ENCODE measurements at regions not wholly inside any gene's neighbourhood (a gene's known extent, or its start where the extent isn't known, plus 50 kb on each side); places are given as distances from the start of the nearest gene placed in this dataset.

GRCh38 chr11:87634331-87634730 is 540.9 kb downstream of the RAB38 start:
- H2BK20ac ChIP-seq (ENCODE audit: low read depth, low read length, poor library complexity, severe bottlenecking) = no peak overlapping the region
- H3K9ac ChIP-seq (ENCODE audit: extremely low read depth, insufficient read length, low read length) = no peak overlapping the region
- no peak overlapping the region for H3K27ac ChIP-seq (ENCODE audit: insufficient read length, low read depth, low read length)
- H3T11ph ChIP-seq (ENCODE audit: low read length) = no peak overlapping the region
- H3K23ac ChIP-seq (ENCODE audit: insufficient read length, low read depth, low read length) = no peak overlapping the region
- TF ChIP-seq, protein P1, sequence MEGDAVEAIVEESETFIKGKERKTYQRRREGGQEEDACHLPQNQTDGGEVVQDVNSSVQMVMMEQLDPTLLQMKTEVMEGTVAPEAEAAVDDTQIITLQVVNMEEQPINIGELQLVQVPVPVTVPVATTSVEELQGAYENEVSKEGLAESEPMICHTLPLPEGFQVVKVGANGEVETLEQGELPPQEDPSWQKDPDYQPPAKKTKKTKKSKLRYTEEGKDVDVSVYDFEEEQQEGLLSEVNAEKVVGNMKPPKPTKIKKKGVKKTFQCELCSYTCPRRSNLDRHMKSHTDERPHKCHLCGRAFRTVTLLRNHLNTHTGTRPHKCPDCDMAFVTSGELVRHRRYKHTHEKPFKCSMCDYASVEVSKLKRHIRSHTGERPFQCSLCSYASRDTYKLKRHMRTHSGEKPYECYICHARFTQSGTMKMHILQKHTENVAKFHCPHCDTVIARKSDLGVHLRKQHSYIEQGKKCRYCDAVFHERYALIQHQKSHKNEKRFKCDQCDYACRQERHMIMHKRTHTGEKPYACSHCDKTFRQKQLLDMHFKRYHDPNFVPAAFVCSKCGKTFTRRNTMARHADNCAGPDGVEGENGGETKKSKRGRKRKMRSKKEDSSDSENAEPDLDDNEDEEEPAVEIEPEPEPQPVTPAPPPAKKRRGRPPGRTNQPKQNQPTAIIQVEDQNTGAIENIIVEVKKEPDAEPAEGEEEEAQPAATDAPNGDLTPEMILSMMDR (conservative IDR thresholded peaks at IDR 0.05) = no peak
- no peak overlapping the region for H4K8ac ChIP-seq (replicated peaks; ENCODE audit: insufficient read length, low read depth, low read length)
- no peaks in the 10 kb centered on the region for H3K36me3 Mint-ChIP-seq (ENCODE audit: insufficient read depth in 1 of 3, low read depth in 3 of 3)
- H3K4me1 ChIP-seq (ENCODE audit: insufficient read depth, low read length) = no peaks in the 10 kb centered on the region
- H3K4me1 Mint-ChIP-seq = no peaks in the 10 kb centered on the region
- no peaks in the 10 kb centered on the region for H3K79me2 ChIP-seq (ENCODE audit: insufficient read depth, low read length)
- H2BK15ac ChIP-seq (ENCODE audit: low read depth, low read length) = no peak overlapping the region
- no peak overlapping the region for H3K27ac Mint-ChIP-seq
- H3K4me2 ChIP-seq (ENCODE audit: insufficient read depth, insufficient read length, low read length) = no peak overlapping the region
- H2AFZ ChIP-seq (ENCODE audit: low read length) = no peak overlapping the region
- H3K14ac ChIP-seq (ENCODE audit: insufficient read depth, low read length) = no peak overlapping the region
- no peaks in the 10 kb centered on the region for H3K23me2 ChIP-seq (ENCODE audit: insufficient read length, low read depth, low read length, poor library complexity, severe bottlenecking)
- no peak overlapping the region for H3K4ac ChIP-seq (ENCODE audit: low read depth, low read length)
- H2BK12ac ChIP-seq (ENCODE audit: insufficient read length, low read depth, low read length) = no peak overlapping the region
- no peak overlapping the region for H2BK120ac ChIP-seq (ENCODE audit: low read depth, low read length, poor library complexity, severe bottlenecking)
- H3K18ac ChIP-seq (ENCODE audit: insufficient read length, low read depth, low read length) = no peak overlapping the region
- no peak overlapping the region for H2BK5ac ChIP-seq (ENCODE audit: insufficient read length, low read length)
- H3K27me3 ChIP-seq (ENCODE audit: insufficient read depth, low read length) = no peaks in the 10 kb centered on the region
- H3K27me3 Mint-ChIP-seq (ENCODE audit: low read depth) = no peaks in the 10 kb centered on the region
- H4K20me1 ChIP-seq (ENCODE audit: control insufficient read depth, insufficient read depth, insufficient read length) = no peaks in the 10 kb centered on the region
- no peaks in the 10 kb centered on the region for H3K9me3 ChIP-seq (ENCODE audit: control insufficient read depth, low read depth, low read length)
- no peaks in the 10 kb centered on the region for H3K79me1 ChIP-seq (ENCODE audit: insufficient read depth, low read depth, low read length, poor library complexity, severe bottlenecking)
- no peak overlapping the region for H3K56ac ChIP-seq (ENCODE audit: insufficient read length, low read depth, low read length)
- H4K91ac ChIP-seq (ENCODE audit: insufficient read length, low read depth, low read length) = no peak overlapping the region
- H3K4me3 Mint-ChIP-seq = no peak overlapping the region
- H2AK5ac ChIP-seq (ENCODE audit: insufficient read length, low read length) = no peak overlapping the region
- no peak overlapping the region for H4K5ac ChIP-seq (ENCODE audit: insufficient read length, low read depth, low read length)
- no peak for DNase-seq
- no CpG with 5 or more reads among the region's 3 CpGs for WGBS (ENCODE audit: extremely low coverage, insufficient read length, low lambda C conversion rate)
- H3K9me3 Mint-ChIP-seq = no peaks in the 10 kb centered on the region

Measured in H9 (cell line).